IMR-90 (cell line): ENCODE measurements at regions not wholly inside any gene's neighbourhood (a gene's known extent, or its start where the extent isn't known, plus 50 kb on each side); places are given as distances from the start of the nearest gene placed in this dataset.

ENCODE experiments used
- MAFK ChIP-seq: IDR thresholded peaks from 2 replicates; pipeline ENCODE4 v1.6.1; 2012; ENCODE audit warnings: low read depth, low read length, improper control_type of control experiment
- POLR2A ChIP-seq: IDR thresholded peaks from 2 replicates; pipeline ENCODE4 v1.6.1; 2012; ENCODE audit warnings: mild to moderate bottlenecking, low read depth, low read length
- RAD21 ChIP-seq: IDR thresholded peaks from 2 replicates; pipeline ENCODE4 v1.6.1; 2012; ENCODE audit warnings: low read length, improper control_type of control experiment
- RFX5 ChIP-seq: IDR thresholded peaks from 2 replicates; pipeline ENCODE4 v1.8.0; 2012; ENCODE audit warnings: low read depth, mild to moderate bottlenecking, low read length, moderate library complexity
- SMC3 ChIP-seq: fragments of 150-350 bp; IDR thresholded peaks from 2 replicates; pipeline ENCODE4 v1.6.1; 2016; ENCODE audit warnings: low read depth, mild to moderate bottlenecking, antibody characterized with exemption, low read length, moderate library complexity
- USF2 ChIP-seq: fragments of 150-350 bp; IDR thresholded peaks from 2 replicates; pipeline ENCODE4 v1.6.1; 2017; ENCODE audit warnings: mild to moderate bottlenecking, antibody characterized with exemption, low read length, low read depth
- TF ChIP-seq, protein P1 (sequence below): conservative IDR thresholded peaks from 2 replicates; pipeline ENCODE4 v1.5.1; 2012; ENCODE audit warnings: mild to moderate bottlenecking, low read depth, low read length, improper control_type of control experiment

DNA sequence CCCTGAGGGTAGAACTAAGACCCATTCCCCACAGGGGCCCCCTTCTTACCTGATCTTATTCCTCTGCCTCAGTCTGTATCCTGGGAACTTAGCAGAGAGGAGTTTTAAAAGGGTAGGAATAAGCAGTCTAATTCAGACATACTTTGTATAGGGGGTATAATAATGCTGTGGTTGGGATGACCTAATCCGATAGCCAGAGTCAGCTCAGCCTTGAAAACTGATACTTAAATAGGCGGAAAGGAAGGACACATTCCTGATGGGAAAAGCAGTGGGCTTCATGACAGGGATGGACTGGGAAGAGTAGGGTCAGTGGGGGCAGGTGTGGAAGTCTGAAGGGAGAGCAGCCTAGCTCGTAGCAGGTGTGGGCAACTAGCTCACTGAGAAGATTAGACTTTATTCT lies 52.2 kb upstream of the TESK1 start:
- no peak for TF ChIP-seq USF2
- TF ChIP-seq, protein P1, sequence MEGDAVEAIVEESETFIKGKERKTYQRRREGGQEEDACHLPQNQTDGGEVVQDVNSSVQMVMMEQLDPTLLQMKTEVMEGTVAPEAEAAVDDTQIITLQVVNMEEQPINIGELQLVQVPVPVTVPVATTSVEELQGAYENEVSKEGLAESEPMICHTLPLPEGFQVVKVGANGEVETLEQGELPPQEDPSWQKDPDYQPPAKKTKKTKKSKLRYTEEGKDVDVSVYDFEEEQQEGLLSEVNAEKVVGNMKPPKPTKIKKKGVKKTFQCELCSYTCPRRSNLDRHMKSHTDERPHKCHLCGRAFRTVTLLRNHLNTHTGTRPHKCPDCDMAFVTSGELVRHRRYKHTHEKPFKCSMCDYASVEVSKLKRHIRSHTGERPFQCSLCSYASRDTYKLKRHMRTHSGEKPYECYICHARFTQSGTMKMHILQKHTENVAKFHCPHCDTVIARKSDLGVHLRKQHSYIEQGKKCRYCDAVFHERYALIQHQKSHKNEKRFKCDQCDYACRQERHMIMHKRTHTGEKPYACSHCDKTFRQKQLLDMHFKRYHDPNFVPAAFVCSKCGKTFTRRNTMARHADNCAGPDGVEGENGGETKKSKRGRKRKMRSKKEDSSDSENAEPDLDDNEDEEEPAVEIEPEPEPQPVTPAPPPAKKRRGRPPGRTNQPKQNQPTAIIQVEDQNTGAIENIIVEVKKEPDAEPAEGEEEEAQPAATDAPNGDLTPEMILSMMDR: no peak
- TF ChIP-seq POLR2A: no peak
- TF ChIP-seq RAD21: no peak
- no peak for TF ChIP-seq RFX5
- no peak for TF ChIP-seq SMC3
- no peak for TF ChIP-seq MAFK
